GM12873 (cell line): ENCODE measurements at regions not wholly inside any gene's neighbourhood (a gene's known extent, or its start where the extent isn't known, plus 50 kb on each side); places are given as distances from the start of the nearest gene placed in this dataset.

Experiments used
- TF ChIP-seq, protein P1 (sequence below): IDR thresholded peaks from 2 replicates; pipeline ENCODE4 v1.5.1; 2012; ENCODE audit warnings: low read depth, mild to moderate bottlenecking, moderate library complexity, low read length, control low read depth; ENCODE audit not compliant: insufficient read depth; ENCODE audit errors: missing control alignments

DNA sequence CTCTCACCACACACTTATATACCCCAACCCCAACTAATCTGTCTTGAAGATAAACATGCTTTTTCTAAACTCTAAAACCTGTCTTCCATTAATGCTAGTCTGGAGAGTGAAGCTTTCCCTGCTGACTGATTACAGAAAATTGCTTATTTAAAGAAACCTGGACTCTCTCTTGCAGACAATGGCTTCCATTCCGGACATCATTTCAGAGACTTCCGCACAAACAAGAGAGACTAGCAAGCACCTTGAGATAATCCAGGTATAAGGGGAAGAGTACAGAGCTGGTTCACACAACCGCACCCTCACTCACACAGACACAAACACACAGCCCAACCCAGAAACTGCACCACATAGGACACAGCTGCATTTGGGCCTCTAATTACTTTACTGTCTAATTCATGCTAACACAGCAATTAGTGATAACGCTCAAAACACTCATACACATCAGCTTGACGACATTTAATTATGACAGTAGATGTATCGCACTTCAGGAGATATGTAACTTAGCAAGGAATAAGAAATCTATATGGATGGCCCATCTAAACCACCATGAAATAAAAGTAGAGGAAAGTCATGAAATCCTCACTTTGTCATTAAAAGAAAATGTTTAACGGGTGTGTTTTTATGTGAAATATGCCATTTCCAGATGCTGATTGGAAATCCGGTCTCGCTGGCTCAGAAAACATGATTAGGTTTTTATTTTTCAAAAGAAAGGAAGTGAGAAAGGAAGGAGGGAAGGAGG, 138.1 kb upstream of the JARID2 start:
- TF ChIP-seq, protein P1, sequence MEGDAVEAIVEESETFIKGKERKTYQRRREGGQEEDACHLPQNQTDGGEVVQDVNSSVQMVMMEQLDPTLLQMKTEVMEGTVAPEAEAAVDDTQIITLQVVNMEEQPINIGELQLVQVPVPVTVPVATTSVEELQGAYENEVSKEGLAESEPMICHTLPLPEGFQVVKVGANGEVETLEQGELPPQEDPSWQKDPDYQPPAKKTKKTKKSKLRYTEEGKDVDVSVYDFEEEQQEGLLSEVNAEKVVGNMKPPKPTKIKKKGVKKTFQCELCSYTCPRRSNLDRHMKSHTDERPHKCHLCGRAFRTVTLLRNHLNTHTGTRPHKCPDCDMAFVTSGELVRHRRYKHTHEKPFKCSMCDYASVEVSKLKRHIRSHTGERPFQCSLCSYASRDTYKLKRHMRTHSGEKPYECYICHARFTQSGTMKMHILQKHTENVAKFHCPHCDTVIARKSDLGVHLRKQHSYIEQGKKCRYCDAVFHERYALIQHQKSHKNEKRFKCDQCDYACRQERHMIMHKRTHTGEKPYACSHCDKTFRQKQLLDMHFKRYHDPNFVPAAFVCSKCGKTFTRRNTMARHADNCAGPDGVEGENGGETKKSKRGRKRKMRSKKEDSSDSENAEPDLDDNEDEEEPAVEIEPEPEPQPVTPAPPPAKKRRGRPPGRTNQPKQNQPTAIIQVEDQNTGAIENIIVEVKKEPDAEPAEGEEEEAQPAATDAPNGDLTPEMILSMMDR = no peak

DNA sequence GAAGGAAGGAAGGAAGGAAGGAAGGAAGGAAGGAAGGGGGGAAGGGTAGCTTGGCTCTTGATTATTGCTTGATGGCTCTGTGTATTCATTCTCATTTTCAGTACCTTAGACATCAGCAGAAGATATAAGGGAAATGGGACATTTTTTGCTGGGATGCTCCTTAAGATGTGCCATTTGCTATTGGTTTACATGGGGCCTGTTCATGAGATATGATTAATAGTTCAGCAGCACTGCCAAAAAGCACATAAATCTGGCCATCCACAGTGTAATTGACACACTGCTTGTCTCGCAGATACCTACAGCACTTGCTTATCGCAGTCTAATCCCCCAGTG, 137.5 kb upstream of the JARID2 start:
- TF ChIP-seq, protein P1 = no peak

DNA sequence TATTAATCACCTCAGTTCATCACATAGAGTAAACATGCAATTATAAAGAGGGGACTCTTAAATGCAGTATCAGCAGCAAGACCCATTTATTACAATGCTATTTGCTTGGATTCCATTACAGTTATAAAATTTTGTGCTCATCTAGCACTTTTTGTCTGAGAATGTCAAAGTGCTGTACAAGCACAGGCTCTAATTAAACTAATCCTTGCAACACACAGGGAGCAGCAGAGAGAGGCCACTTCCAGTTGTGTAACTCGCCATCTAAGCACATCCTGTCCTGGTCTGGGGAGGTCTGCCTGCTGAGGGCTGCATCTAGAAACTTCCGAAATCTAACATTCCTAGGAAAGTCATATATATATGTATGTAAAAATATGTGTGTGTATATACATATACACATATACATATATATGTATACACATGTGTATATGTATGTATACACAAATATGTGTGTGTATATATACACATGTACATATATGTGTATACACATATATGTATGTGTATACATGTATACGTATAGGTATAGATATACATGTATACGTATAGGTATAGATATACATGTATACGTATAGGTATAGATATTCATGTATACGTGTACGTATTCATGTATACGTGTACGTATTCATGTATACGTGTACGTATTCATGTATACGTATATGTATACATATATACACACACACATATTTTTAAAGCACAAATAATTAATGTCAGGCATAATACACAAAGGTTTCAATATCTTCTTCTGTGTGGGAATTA, 136.4 kb upstream of the JARID2 start:
- TF ChIP-seq, protein P1 = no peak

DNA sequence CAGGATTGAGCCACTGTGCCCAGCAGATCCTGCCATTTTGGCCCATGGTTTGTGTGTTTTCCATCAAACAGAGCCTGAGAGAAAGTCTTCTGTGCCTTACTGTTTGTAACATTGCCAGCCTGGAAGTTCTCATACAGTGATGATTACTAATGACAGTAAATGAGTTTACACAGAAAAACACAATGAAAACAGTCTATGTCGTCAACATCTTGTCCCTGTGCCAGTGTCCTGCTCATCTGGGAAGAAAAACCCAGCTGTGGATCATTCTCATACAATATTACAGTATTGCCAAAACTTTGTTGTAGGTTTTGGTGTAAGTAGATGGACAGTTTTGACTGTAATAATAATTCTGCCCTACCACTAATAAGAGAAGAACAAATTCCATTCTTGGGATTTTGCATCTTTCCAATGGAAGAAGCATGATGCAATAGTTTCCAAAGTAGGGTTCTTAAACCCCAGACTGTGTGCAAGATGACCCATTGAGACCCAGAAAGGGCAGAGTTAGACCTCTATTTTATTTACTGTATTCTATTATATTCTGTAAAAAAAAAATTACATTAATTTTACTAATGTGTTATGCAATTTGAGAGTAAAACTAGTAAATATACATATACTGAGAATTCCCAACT, 135.0 kb upstream of the JARID2 start:
- TF ChIP-seq, protein P1 = no peak

DNA sequence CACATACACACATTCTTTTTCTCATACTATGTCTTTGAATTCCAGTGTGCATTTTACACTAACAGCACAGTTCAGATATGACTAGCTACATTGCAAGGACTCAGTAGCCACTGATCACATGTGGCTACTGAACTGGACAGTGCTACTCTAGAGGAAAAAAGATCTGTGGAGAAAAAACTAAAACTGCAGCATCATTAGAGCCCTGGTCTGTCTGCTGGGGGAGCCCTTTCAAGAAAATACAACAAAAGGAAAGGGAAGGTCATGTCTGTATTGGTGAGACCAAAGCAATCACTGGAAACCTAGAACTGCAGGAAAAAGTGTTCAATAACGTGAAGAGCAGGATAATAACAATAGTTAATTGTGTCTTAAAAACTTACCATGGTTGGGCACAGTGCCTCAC, 132.3 kb upstream of the JARID2 start:
- TF ChIP-seq, protein P1 = no peak

DNA sequence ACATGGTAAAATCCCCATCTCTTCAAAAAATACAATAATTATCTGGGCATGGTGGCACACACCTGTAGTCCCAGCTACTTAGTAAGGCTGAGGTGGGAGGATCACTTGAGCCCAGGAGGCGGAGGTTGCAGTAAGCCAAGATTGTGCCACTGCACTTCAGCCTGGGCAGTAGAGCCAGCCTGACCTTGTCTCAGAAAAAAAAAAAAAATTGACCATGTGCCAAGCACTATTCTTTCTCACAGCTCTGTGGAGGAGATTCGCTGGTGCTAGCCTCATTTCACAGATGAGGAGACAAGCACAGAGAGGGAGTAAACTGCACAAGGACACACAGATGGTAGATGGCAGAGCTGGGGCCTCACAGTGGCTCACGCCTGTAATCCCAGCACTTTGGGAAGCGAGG, 131.8 kb upstream of the JARID2 start:
- TF ChIP-seq, protein P1 = no peak

DNA sequence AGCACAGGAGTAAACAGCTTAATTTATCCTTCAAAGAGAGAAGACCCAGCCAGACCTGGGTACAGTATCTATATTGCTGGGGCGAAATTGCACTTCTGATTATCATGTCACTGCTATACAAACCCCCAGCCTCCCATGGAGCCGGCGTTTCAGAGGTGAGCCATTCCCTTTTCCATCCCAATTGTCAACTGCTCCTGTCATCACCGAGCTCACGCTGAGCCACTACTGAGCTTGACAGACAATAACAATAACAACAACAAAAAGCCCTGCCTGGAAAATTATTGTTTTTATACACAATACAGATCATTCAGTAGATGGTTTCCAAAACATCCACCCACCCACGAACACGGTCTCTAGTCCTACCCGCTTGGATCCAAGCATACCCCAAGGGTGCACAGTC, 129.0 kb upstream of the JARID2 start:
- TF ChIP-seq, protein P1 = no peak
